Psoas muscle (tissue), 7 donors: ENCODE measurements at regions not wholly inside any gene's neighbourhood (a gene's known extent, or its start where the extent isn't known, plus 50 kb on each side); places are given as distances from the start of the nearest gene placed in this dataset.

Experiments used
- ATAC-seq, 4 donors: fragments of 200-7000 bp; cut with Tn5 transposase; one replicate each; pipeline ENCODE4 v1.9.1; 2020; ENCODE audit warnings: moderate library complexity in 3 of 4, mild to moderate bottlenecking in 2 of 4
- DNase-seq, 2 donors: peaks; one replicate each; pipeline ENCODE4 v3.0.0-alpha.2; 2020
- H3K27ac ChIP-seq: fragments of 200-600 bp; one replicate; pipeline ENCODE4 v1.8.0; 2022
- H3K27me3 ChIP-seq, 3 donors: fragments of 200-600 bp in 1 of 3; one replicate each; pipeline versions ENCODE4 v1.6.1 to v1.8.0; 2013 to 2022; ENCODE audit warnings: low read length in 2 of 3, mild to moderate bottlenecking in 2 of 3, moderate library complexity in 1 of 3; ENCODE audit not compliant: insufficient read depth in 3 of 3
- H3K36me3 ChIP-seq, 2 donors: fragments of 200-600 bp in 1 of 2; one replicate each; pipeline versions ENCODE4 v1.6.1 to v1.8.0; 2013 to 2022; ENCODE audit warnings: low read depth in 1 of 2, mild to moderate bottlenecking in 1 of 2, moderate library complexity in 1 of 2; ENCODE audit not compliant: insufficient read depth in 1 of 2
- H3K4me1 ChIP-seq: fragments of 200-600 bp; one replicate; pipeline ENCODE4 v1.8.0; 2022
- H3K4me3 ChIP-seq: fragments of 200-600 bp; one replicate; pipeline ENCODE4 v1.8.0; 2022; ENCODE audit warnings: mild to moderate bottlenecking
- H3K9me3 ChIP-seq: fragments of 200-600 bp; one replicate; pipeline ENCODE4 v1.8.0; 2022
- CTCF ChIP-seq: fragments of 200-600 bp; IDR thresholded peaks from one replicate; pipeline ENCODE4 v1.8.0; 2022; ENCODE audit warnings: antibody characterized with exemption
- WGBS, 3 donors: extraction: QIAGEN DNeasy Blood & Tissue Kit; methylation state at CpG; one replicate each; pipeline versions ENCODE4 v1.1.6 to v1.1.7; 2013; 5-methylcytosine and 5-hydroxymethylcytosine counted together
- intact Hi-C, 2 donors: fragments of 100-400 bp; cut with DNase I; formaldehyde crosslinking; loops; one replicate each; pipeline versions ENCODE4 v1.11.0 to v1.14.2; 2022
- donor health status: healthy with polysubstance abuse.
- donor health status: DM: no; HTN: no; CAD: no; lungs with moderate emphysema.
- donor health status: Bipolar disorder and iron deficiency.
- donor health status: healthy.
- donor health status: DM: yes; HTN: yes; CAD: no.
- donor health status: DM: no; HTN: no; CAD: no.
- donor health status: DM: yes; HTN: yes; CAD: no.

GRCh38 chr15:25090073-25090733, 135.4 kb downstream of the SNRPN start:
- DNase-seq = no peak
- no peaks in the 10 kb centered on the region for H3K27me3 ChIP-seq
- intact Hi-C loops = no loop called here
- no peak overlapping the region for H3K27ac ChIP-seq
- no peaks in the 10 kb centered on the region for H3K4me1 ChIP-seq
- H3K4me3 ChIP-seq = no peak overlapping the region
- no peak for TF ChIP-seq CTCF
- peaks cover 67% of the 10 kb centered on the region for H3K9me3 ChIP-seq
- no peak for ATAC-seq
- peaks cover 0 to 79% of the 10 kb centered on the region in 2 donors for H3K36me3 ChIP-seq
- 80 to 85% (median 83%) methylated on average over 8 of the region's 8 CpGs for WGBS, 3 donors

- intact Hi-C loops = no loop called here
- DNase-seq (no peak), ATAC-seq (no peak)
- H3K36me3 ChIP-seq = peaks cover 0 to 79% of the 10 kb centered on the region in 2 donors
- no peak overlapping the region for H3K4me3 ChIP-seq
- TF ChIP-seq CTCF = no peak
- WGBS, 3 donors = 81 to 87% (median 85%) methylated on average over 12 of the region's 12 CpGs
- no peaks in the 10 kb centered on the region for H3K27me3 ChIP-seq
- peaks cover 68% of the 10 kb centered on the region for H3K9me3 ChIP-seq
- no peaks in the 10 kb centered on the region for H3K4me1 ChIP-seq
- no peak overlapping the region for H3K27ac ChIP-seq
Measured at GRCh38 chr15:25091421-25092158, 136.8 kb downstream of the SNRPN start.

GRCh38 chr15:25092661-25093060, 137.9 kb downstream of the SNRPN start:
- WGBS, 3 donors = 82 to 86% (median 84%) methylated on average over 2 of the region's 2 CpGs
- ATAC-seq = no peak
- H3K9me3 ChIP-seq = peaks cover 63% of the 10 kb centered on the region
- H3K4me1 ChIP-seq = no peaks in the 10 kb centered on the region
- H3K27me3 ChIP-seq = no peaks in the 10 kb centered on the region
- H3K4me3 ChIP-seq = no peak overlapping the region
- H3K27ac ChIP-seq = no peak overlapping the region
- peaks cover 4 to 79% of the 10 kb centered on the region in 2 donors for H3K36me3 ChIP-seq
- DNase-seq = no peak
- intact Hi-C loops = no loop called here
- TF ChIP-seq CTCF = no peak

GRCh38 chr15:25093455-25094029, 138.8 kb downstream of the SNRPN start:
- H3K9me3 ChIP-seq = peaks cover 66% of the 10 kb centered on the region

More at GRCh38 chr15:25093455-25094029, 138.8 kb downstream of the SNRPN start:
- Histone ChIP-seq H3K4me1 (no peaks in the 10 kb centered on the region), H3K27me3 (no peaks in the 10 kb centered on the region), H3K36me3 (peaks cover 4 to 81% of the 10 kb centered on the region in 2 donors), H3K27ac (no peak overlapping the region), H3K4me3 (no peak overlapping the region)
- WGBS, 3 donors = 71 to 79% (median 79%) methylated on average over 4 of the region's 4 CpGs
- DNase-seq = no peak
- intact Hi-C loops = no loop called here
- ATAC-seq = peak in 3 of 4 donors; percentile 74 to 79 (median 77)
- TF ChIP-seq CTCF = no peak
